CD4-positive, alpha-beta T cell (primary cell): ENCODE measurements at regions not wholly inside any gene's neighbourhood (a gene's known extent, or its start where the extent isn't known, plus 50 kb on each side); places are given as distances from the start of the nearest gene placed in this dataset.

ENCODE experiments used
- ATAC-seq: fragments of 200-7000 bp; cut with Tn5 transposase; one replicate; pipeline ENCODE4 v1.10.0; 2022; ENCODE audit warnings: mild to moderate bottlenecking; ENCODE audit not compliant: poor library complexity
- CTCF ChIA-PET: fragments of 350-600 bp; sonication (Branson Sonifier 250); formaldehyde crosslinking; loops from one replicate; lab custom pipeline; 2021; ENCODE audit warnings: antibody characterized with exemption, inconsistent platforms; lab: Charles Lee
- POLR2A ChIA-PET: fragments of 350-600 bp; sonication (Branson Sonifier 250); formaldehyde crosslinking; loops from one replicate; lab custom pipeline; 2021; ENCODE audit warnings: antibody characterized with exemption, inconsistent platforms; lab: Charles Lee
- DNase-seq, 14 experiments: peaks; one replicate each; pipeline ENCODE4 v3.0.0-alpha.2; 2013 to 2020; ENCODE audit warnings: mixed read lengths in 2 of 14
- H3K27ac ChIP-seq, 2 donors: one replicate each; pipeline versions ENCODE4 v1.5.1 to v1.7.0; 2013; ENCODE audit warnings: low read length in 2 of 2, low read depth in 1 of 2, mild to moderate bottlenecking in 1 of 2
- H3K27me3 ChIP-seq, 2 experiments: 1 replicate in 1 of 2; 2 replicates in 1 of 2; pipeline versions ENCODE4 v1.6.1 to v1.7.0; 2013; ENCODE audit warnings: low read length in 2 of 2, control low read depth in 1 of 2, mild to moderate bottlenecking in 1 of 2, moderate library complexity in 1 of 2; ENCODE audit not compliant: insufficient read depth in 2 of 2, control insufficient read depth in 1 of 2
- H3K36me3 ChIP-seq: one replicate; pipeline ENCODE4 v1.6.1; 2013; ENCODE audit warnings: low read length, control low read depth; ENCODE audit not compliant: insufficient read depth
- H3K4me1 ChIP-seq: one replicate; pipeline ENCODE4 v1.6.1; 2013; ENCODE audit warnings: low read length, control low read depth; ENCODE audit not compliant: insufficient read depth
- H3K4me3 ChIP-seq: one replicate; pipeline ENCODE4 v1.5.1; 2013; ENCODE audit warnings: mild to moderate bottlenecking, low read length, moderate library complexity
- H3K9me3 ChIP-seq, 2 experiments: 1 replicate in 1 of 2; 2 replicates in 1 of 2; pipeline versions ENCODE4 v1.6.1 to v1.7.0; 2013; ENCODE audit warnings: low read length in 2 of 2, mild to moderate bottlenecking in 2 of 2, control low read depth in 1 of 2, moderate library complexity in 1 of 2; ENCODE audit not compliant: control insufficient read depth in 1 of 2, insufficient read depth in 1 of 2
- H3K27ac Mint-ChIP-seq: one replicate; pipeline ENCODE4 v1.8.0; 2020; ENCODE audit warnings: mixed read lengths
- H3K27me3 Mint-ChIP-seq: one replicate; pipeline ENCODE4 v1.8.0; 2021; ENCODE audit warnings: mixed read lengths
- H3K36me3 Mint-ChIP-seq: one replicate; pipeline ENCODE4 v1.8.0; 2021; ENCODE audit warnings: low read depth, mixed read lengths
- H3K4me1 Mint-ChIP-seq: one replicate; pipeline ENCODE4 v1.8.0; 2021; ENCODE audit warnings: low read depth, mixed read lengths
- H3K4me3 Mint-ChIP-seq: one replicate; pipeline ENCODE4 v1.8.0; 2020; ENCODE audit warnings: mild to moderate bottlenecking, mixed read lengths
- H3K9me3 Mint-ChIP-seq: one replicate; pipeline ENCODE4 v1.8.0; 2020; ENCODE audit warnings: mixed read lengths
- intact Hi-C, 2 experiments: fragments of 100-400 bp; cut with DNase I in 1 of 2; cut with micrococcal nuclease in 1 of 2; formaldehyde crosslinking; loops; one replicate each; pipeline versions ENCODE4 v1.15.1 to v1.9.0; 2023 to 2025; cut with DNase I, micrococcal nuclease
- TF ChIP-seq, protein P1 (sequence below): fragments of 200-600 bp; IDR thresholded peaks from one replicate; pipeline ENCODE4 v1.8.0; 2022; ENCODE audit warnings: antibody characterized with exemption, mild to moderate bottlenecking

DNA sequence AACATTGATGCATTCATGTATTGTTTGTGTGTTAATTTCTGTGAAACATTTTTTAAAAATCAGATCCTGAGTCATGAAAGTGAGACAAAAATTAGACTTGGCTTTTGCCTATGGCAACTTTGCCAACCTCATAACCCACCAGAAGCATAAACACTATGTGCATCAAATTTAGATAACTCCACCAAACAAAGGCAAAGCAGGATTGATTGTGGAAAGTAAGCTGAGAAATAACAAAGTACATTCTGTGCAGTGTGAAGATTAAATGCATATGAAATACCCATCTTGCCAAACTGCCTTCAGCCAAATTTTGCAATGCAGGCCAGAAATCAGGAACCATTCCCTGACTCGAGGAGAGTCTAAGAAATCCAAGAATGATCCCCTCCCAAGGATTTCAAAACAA lies 493.4 kb downstream of the AJAP1 start:
- CTCF ChIA-PET = no interaction called here
- intact Hi-C loops = no loop called here
- Histone ChIP-seq H3K4me1 (no peaks in the 10 kb centered on the region), H3K36me3 (no peaks in the 10 kb centered on the region), H3K9me3 (no peaks in the 10 kb centered on the region), H3K27ac (no peak overlapping the region), H3K27me3 (peaks cover 0 to 8% of the 10 kb centered on the region in 2 experiments), H3K4me3 (no peak overlapping the region)
- POLR2A ChIA-PET = no interaction called here
- no peaks in the 10 kb centered on the region for H3K36me3 Mint-ChIP-seq
- peaks cover 19% of the 10 kb centered on the region for H3K27me3 Mint-ChIP-seq
- TF ChIP-seq, protein P1, sequence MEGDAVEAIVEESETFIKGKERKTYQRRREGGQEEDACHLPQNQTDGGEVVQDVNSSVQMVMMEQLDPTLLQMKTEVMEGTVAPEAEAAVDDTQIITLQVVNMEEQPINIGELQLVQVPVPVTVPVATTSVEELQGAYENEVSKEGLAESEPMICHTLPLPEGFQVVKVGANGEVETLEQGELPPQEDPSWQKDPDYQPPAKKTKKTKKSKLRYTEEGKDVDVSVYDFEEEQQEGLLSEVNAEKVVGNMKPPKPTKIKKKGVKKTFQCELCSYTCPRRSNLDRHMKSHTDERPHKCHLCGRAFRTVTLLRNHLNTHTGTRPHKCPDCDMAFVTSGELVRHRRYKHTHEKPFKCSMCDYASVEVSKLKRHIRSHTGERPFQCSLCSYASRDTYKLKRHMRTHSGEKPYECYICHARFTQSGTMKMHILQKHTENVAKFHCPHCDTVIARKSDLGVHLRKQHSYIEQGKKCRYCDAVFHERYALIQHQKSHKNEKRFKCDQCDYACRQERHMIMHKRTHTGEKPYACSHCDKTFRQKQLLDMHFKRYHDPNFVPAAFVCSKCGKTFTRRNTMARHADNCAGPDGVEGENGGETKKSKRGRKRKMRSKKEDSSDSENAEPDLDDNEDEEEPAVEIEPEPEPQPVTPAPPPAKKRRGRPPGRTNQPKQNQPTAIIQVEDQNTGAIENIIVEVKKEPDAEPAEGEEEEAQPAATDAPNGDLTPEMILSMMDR = no peak
- no peak for ATAC-seq
- no peak overlapping the region for H3K4me3 Mint-ChIP-seq
- H3K9me3 Mint-ChIP-seq = no peaks in the 10 kb centered on the region
- no peaks in the 10 kb centered on the region for H3K4me1 Mint-ChIP-seq
- no peak overlapping the region for H3K27ac Mint-ChIP-seq
- DNase-seq = no peak

DNA sequence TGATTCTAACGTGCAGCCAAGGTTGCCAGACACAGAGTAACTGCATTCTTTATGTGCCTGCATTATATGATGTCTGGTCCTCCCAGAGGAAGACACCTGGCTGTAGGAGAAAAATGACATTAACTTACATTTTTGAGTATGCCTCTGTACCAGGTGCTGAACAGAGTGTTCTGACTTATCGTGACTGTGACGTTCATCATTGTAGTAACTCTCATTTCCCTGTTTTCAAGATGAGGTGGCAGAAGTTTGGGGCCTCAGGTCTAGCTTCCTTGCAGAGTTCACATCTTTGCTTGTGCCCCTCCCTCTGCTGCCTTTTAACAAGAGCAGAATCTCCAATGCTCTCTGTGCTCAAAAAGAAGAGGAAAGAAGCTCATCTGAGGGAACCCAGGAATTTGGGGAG lies 488.0 kb downstream of the AJAP1 start:
- no peak overlapping the region for H3K4me3 Mint-ChIP-seq
- H3K36me3 ChIP-seq = no peaks in the 10 kb centered on the region
- peaks cover 0 to 8% of the 10 kb centered on the region in 2 experiments for H3K27me3 ChIP-seq
- H3K27ac ChIP-seq = no peak overlapping the region
- TF ChIP-seq, protein P1 = no peak
- H3K4me1 ChIP-seq = no peaks in the 10 kb centered on the region
- ChIA-PET CTCF (interaction anchor here (0.6 kb wide), 1 partner anchor 19 kb away, joined by 3 read pairs; no protein-coding TSS in a partner anchor), POLR2A (no interaction called here)
- no peaks in the 10 kb centered on the region for H3K9me3 ChIP-seq
- H3K27me3 Mint-ChIP-seq = peaks cover 19% of the 10 kb centered on the region
- DNase-seq = no peak
- H3K4me3 ChIP-seq = no peak overlapping the region
- H3K4me1 Mint-ChIP-seq = no peaks in the 10 kb centered on the region
- no peaks in the 10 kb centered on the region for H3K36me3 Mint-ChIP-seq
- no peak for ATAC-seq
- intact Hi-C loops = no loop called here
- no peaks in the 10 kb centered on the region for H3K9me3 Mint-ChIP-seq
- no peak overlapping the region for H3K27ac Mint-ChIP-seq

DNA sequence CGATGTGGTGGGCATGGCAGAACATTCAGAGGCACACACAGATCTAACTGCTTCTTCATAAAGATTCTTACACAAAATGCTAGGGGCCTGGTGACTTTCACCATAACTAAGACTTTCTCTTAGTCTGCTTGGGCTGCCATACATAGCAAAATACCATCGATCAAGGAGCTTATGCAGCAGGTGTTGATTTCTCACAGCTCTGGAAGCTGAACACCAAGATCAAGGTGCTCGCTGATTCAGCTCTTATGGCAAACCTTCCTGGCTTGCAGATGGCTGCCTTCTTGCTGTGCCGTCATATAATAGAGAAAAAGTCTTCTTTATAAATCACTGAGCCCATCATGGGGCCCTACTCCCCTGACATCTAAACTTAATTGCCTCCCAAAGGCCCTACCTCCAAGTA lies 487.3 kb downstream of the AJAP1 start:
- no peaks in the 10 kb centered on the region for H3K9me3 Mint-ChIP-seq
- Histone ChIP-seq H3K27ac (no peak overlapping the region), H3K27me3 (peaks cover 0 to 8% of the 10 kb centered on the region in 2 experiments), H3K4me1 (no peaks in the 10 kb centered on the region), H3K36me3 (no peaks in the 10 kb centered on the region), H3K9me3 (no peaks in the 10 kb centered on the region), H3K4me3 (no peak overlapping the region)
- H3K27me3 Mint-ChIP-seq = peaks cover 23% of the 10 kb centered on the region
- H3K4me1 Mint-ChIP-seq = no peaks in the 10 kb centered on the region
- ATAC-seq = no peak
- H3K4me3 Mint-ChIP-seq = no peak overlapping the region
- intact Hi-C loops = no loop called here
- ChIA-PET CTCF (no interaction called here), POLR2A (no interaction called here)
- TF ChIP-seq, protein P1 = no peak
- no peak for DNase-seq
- H3K27ac Mint-ChIP-seq = no peak overlapping the region
- no peaks in the 10 kb centered on the region for H3K36me3 Mint-ChIP-seq
